ENCODE measurements at regions not wholly inside any gene's neighbourhood (a gene's known extent, or its start where the extent isn't known, plus 50 kb on each side); places are given as distances from the start of the nearest gene placed in this dataset.

GRCh38 chr5:7066471-7067235 is 329.3 kb upstream of the ADCY2 start:
- DNase-seq (ENCODE audit: insufficient read length, low spot score, missing footprints): peak; percentile 13
- H3K27ac ChIP-seq (ENCODE audit: low read depth, low read length): no peak overlapping the region
- H3K79me2 ChIP-seq (ENCODE audit: insufficient read depth, low read length): no peaks in the 10 kb centered on the region
- TF ChIP-seq CTCF (IDR thresholded peaks at IDR 0.05; ENCODE audit: extremely low read depth, low read depth, low read length): no peak
- no peaks in the 10 kb centered on the region for H3K36me3 ChIP-seq (ENCODE audit: insufficient read depth, low read length)
- no peak overlapping the region for H3K4me2 ChIP-seq (ENCODE audit: insufficient read depth, low read length)
- no peak overlapping the region for H2AFZ ChIP-seq (ENCODE audit: low read length)
- no peaks in the 10 kb centered on the region for H3K27me3 ChIP-seq (ENCODE audit: insufficient read depth, low read length)
- no peaks in the 10 kb centered on the region for H3K9me3 ChIP-seq (ENCODE audit: low read depth, low read length)
- H3K4me3 ChIP-seq (ENCODE audit: insufficient read depth, low read length): no peak overlapping the region
- H4K20me1 ChIP-seq (ENCODE audit: insufficient read depth, low read length): no peaks in the 10 kb centered on the region
- no peaks in the 10 kb centered on the region for H3K4me1 ChIP-seq (ENCODE audit: insufficient read depth, low read length)

- Histone ChIP-seq H4K20me1 (ENCODE audit: insufficient read depth, low read length) (no peaks in the 10 kb centered on the region), H3K27ac (ENCODE audit: low read depth, low read length) (no peak overlapping the region), H3K27me3 (ENCODE audit: insufficient read depth, low read length) (no peaks in the 10 kb centered on the region), H3K79me2 (ENCODE audit: insufficient read depth, low read length) (no peaks in the 10 kb centered on the region), H3K36me3 (ENCODE audit: insufficient read depth, low read length) (no peaks in the 10 kb centered on the region), H3K4me2 (ENCODE audit: insufficient read depth, low read length) (no peak overlapping the region), H2AFZ (ENCODE audit: low read length) (no peak overlapping the region), H3K9me3 (ENCODE audit: low read depth, low read length) (no peaks in the 10 kb centered on the region), H3K4me3 (ENCODE audit: insufficient read depth, low read length) (no peak overlapping the region), H3K4me1 (ENCODE audit: insufficient read depth, low read length) (no peaks in the 10 kb centered on the region)
- DNase-seq (ENCODE audit: insufficient read length, low spot score, missing footprints): no peak
- TF ChIP-seq CTCF (IDR thresholded peaks at IDR 0.05; ENCODE audit: extremely low read depth, low read depth, low read length): no peak
Measured at GRCh38 chr5:7068156-7068555, 327.8 kb upstream of the ADCY2 start.

GRCh38 chr5:7068899-7069298 is 327.0 kb upstream of the ADCY2 start:
- H3K4me2 ChIP-seq (ENCODE audit: insufficient read depth, low read length): no peak overlapping the region
- TF ChIP-seq CTCF (IDR thresholded peaks at IDR 0.05; ENCODE audit: extremely low read depth, low read depth, low read length): no peak

GRCh38 chr5:7072188-7072587 is 323.8 kb upstream of the ADCY2 start:
- no peaks in the 10 kb centered on the region for H3K9me3 ChIP-seq (ENCODE audit: low read depth, low read length)
- no peak for DNase-seq (ENCODE audit: insufficient read length, low spot score, missing footprints)

More at GRCh38 chr5:7068899-7069298, 327.0 kb upstream of the ADCY2 start:
- no peaks in the 10 kb centered on the region for H3K9me3 ChIP-seq (ENCODE audit: low read depth, low read length)
- H4K20me1 ChIP-seq (ENCODE audit: insufficient read depth, low read length): no peaks in the 10 kb centered on the region
- DNase-seq (ENCODE audit: insufficient read length, low spot score, missing footprints): no peak
- H3K27ac ChIP-seq (ENCODE audit: low read depth, low read length): no peak overlapping the region
- H3K79me2 ChIP-seq (ENCODE audit: insufficient read depth, low read length): no peaks in the 10 kb centered on the region
- H3K27me3 ChIP-seq (ENCODE audit: insufficient read depth, low read length): no peaks in the 10 kb centered on the region
- no peaks in the 10 kb centered on the region for H3K36me3 ChIP-seq (ENCODE audit: insufficient read depth, low read length)
- H2AFZ ChIP-seq (ENCODE audit: low read length): no peak overlapping the region
- H3K4me3 ChIP-seq (ENCODE audit: insufficient read depth, low read length): no peak overlapping the region
- no peaks in the 10 kb centered on the region for H3K4me1 ChIP-seq (ENCODE audit: insufficient read depth, low read length)

More at GRCh38 chr5:7072188-7072587, 323.8 kb upstream of the ADCY2 start:
- Histone ChIP-seq H3K27ac (ENCODE audit: low read depth, low read length) (no peak overlapping the region), H4K20me1 (ENCODE audit: insufficient read depth, low read length) (no peaks in the 10 kb centered on the region), H3K4me1 (ENCODE audit: insufficient read depth, low read length) (no peaks in the 10 kb centered on the region), H3K79me2 (ENCODE audit: insufficient read depth, low read length) (no peaks in the 10 kb centered on the region), H3K4me2 (ENCODE audit: insufficient read depth, low read length) (no peak overlapping the region), H3K36me3 (ENCODE audit: insufficient read depth, low read length) (no peaks in the 10 kb centered on the region), H3K27me3 (ENCODE audit: insufficient read depth, low read length) (no peaks in the 10 kb centered on the region), H3K4me3 (ENCODE audit: insufficient read depth, low read length) (no peak overlapping the region), H2AFZ (ENCODE audit: low read length) (no peak overlapping the region)
- no peak for TF ChIP-seq CTCF (IDR thresholded peaks at IDR 0.05; ENCODE audit: extremely low read depth, low read depth, low read length)
